WERI-Rb-1 (cell line): ENCODE measurements at regions not wholly inside any gene's neighbourhood (a gene's known extent, or its start where the extent isn't known, plus 50 kb on each side); places are given as distances from the start of the nearest gene placed in this dataset.

Experiments used
- DNase-seq: peaks from one replicate; pipeline ENCODE4 v3.0.0-alpha.2; 2020
- H3K27ac ChIP-seq: fragments of 250-450 bp; sonication (Bioruptor Pico); 2 replicates; pipeline ENCODE4 v1.5.1; 2020; ENCODE audit warnings: mild to moderate bottlenecking, moderate library complexity
- H3K27me3 ChIP-seq: fragments of 250-450 bp; sonication (Bioruptor Pico); 2 replicates; pipeline ENCODE4 v1.5.1; 2021; ENCODE audit warnings: mild to moderate bottlenecking, low read depth, moderate library complexity; ENCODE audit not compliant: insufficient read depth, severe bottlenecking
- H3K36me3 ChIP-seq: fragments of 250-450 bp; sonication (Bioruptor Pico); 2 replicates; pipeline ENCODE4 v1.5.1; 2020; ENCODE audit warnings: mild to moderate bottlenecking, moderate library complexity
- H3K4me3 ChIP-seq: 2 replicates; pipeline ENCODE4 v1.5.1; 2011; ENCODE audit warnings: low read depth, mild to moderate bottlenecking, control low read depth, low read length
- H3K9me3 ChIP-seq: fragments of 250-450 bp; sonication (Bioruptor Pico); 2 replicates; pipeline ENCODE4 v1.5.1; 2021; ENCODE audit warnings: mild to moderate bottlenecking, moderate library complexity; ENCODE audit not compliant: severe bottlenecking
- TF ChIP-seq, protein P1 (sequence below): IDR thresholded peaks from 2 replicates; pipeline ENCODE4 v1.5.1; 2011; ENCODE audit warnings: low read depth, mild to moderate bottlenecking, control low read depth, inconsistent platforms, low read length

DNA sequence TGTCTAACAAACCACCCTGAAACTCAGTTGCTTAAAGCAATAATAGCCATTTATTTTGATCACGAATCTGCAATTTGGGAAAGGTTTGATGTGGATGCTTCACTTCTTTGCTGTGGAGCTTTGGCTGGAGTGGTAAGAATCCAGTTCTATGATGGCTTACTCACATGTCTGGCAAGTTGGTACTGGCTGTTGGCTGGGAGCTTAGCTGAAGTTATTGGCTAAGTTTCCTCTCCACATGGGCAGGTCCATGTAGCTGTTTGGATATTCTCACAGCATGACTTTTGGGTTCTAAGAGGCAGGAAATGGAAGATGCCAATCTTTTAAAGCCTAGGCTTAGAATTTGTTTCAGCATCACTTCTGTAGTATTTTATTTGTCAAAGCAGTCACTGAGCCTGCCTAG, 277.6 kb upstream of the NRP1 start:
- Histone ChIP-seq H3K4me3 (no peak overlapping the region), H3K9me3 (no peaks in the 10 kb centered on the region), H3K27me3 (no peaks in the 10 kb centered on the region), H3K27ac (no peak overlapping the region), H3K36me3 (no peaks in the 10 kb centered on the region)
- DNase-seq = no peak
- TF ChIP-seq, protein P1, sequence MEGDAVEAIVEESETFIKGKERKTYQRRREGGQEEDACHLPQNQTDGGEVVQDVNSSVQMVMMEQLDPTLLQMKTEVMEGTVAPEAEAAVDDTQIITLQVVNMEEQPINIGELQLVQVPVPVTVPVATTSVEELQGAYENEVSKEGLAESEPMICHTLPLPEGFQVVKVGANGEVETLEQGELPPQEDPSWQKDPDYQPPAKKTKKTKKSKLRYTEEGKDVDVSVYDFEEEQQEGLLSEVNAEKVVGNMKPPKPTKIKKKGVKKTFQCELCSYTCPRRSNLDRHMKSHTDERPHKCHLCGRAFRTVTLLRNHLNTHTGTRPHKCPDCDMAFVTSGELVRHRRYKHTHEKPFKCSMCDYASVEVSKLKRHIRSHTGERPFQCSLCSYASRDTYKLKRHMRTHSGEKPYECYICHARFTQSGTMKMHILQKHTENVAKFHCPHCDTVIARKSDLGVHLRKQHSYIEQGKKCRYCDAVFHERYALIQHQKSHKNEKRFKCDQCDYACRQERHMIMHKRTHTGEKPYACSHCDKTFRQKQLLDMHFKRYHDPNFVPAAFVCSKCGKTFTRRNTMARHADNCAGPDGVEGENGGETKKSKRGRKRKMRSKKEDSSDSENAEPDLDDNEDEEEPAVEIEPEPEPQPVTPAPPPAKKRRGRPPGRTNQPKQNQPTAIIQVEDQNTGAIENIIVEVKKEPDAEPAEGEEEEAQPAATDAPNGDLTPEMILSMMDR = no peak

DNA sequence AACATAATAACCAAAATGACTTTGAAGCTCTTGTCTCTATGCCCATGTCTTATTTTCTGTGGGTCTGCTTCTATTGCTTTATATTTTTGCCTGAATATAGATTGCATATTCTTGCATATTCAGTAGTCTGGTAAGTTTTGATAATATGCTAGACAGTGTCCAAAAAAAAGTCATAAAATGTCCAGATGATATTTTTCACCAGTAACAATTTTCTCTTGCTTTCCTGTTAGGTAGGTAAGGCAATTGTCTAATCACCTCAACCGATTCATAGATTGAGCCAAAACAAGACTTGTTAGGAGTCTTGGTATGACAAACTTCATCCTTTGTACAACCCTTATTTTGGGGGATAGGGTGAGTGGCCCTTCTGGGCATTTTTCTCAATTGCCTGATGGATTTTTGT, 277.0 kb upstream of the NRP1 start:
- H3K9me3 ChIP-seq = no peaks in the 10 kb centered on the region
- TF ChIP-seq, protein P1 = no peak
- no peak for DNase-seq
- no peak overlapping the region for H3K4me3 ChIP-seq
- no peak overlapping the region for H3K27ac ChIP-seq
- no peaks in the 10 kb centered on the region for H3K27me3 ChIP-seq
- no peaks in the 10 kb centered on the region for H3K36me3 ChIP-seq

DNA sequence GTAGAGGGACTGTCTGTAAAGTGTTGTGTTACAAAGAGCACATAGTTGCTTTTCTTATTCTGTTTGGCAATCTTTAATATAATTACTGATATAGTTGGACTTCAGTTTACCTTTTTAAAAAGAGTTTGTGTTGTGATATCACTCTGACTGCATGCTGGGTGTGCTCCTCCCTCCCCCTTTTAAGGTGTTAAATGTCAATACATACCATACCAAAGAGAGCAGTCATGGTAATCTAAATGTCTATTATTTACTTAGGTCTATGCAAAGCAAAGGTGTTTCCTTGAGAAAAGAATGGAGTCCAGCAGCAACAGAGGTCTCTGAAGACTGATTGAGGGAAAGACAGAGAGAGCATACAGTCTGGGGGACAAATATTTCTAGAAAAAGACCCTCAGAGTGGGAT, 275.1 kb upstream of the NRP1 start:
- no peak overlapping the region for H3K4me3 ChIP-seq

DNA sequence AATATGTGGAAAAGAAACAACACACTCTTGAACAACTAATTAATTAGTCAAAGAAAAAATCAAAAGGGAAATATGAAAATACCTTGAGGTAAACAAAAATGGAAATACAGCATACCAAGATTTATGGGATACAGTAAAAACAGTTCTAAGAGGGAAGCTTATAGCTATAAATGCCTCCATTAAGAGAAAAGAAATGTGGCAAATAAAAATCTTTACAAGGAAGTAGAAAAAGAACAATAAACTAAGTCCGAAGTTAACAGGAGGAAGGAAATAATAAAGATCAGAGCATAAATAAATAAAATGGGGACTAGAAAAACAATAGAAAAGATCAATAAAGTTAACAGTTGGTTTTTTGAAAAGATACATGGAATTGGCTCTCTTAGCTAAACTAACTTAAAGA, 267.8 kb upstream of the NRP1 start:
- no peak for DNase-seq
- TF ChIP-seq, protein P1 = no peak

More for the DNA sequence above, 275.1 kb upstream of the NRP1 start:
- no peak for DNase-seq
- TF ChIP-seq, protein P1 = no peak
- Histone ChIP-seq H3K27ac (no peak overlapping the region), H3K36me3 (no peaks in the 10 kb centered on the region), H3K27me3 (no peaks in the 10 kb centered on the region), H3K9me3 (no peaks in the 10 kb centered on the region)

DNA sequence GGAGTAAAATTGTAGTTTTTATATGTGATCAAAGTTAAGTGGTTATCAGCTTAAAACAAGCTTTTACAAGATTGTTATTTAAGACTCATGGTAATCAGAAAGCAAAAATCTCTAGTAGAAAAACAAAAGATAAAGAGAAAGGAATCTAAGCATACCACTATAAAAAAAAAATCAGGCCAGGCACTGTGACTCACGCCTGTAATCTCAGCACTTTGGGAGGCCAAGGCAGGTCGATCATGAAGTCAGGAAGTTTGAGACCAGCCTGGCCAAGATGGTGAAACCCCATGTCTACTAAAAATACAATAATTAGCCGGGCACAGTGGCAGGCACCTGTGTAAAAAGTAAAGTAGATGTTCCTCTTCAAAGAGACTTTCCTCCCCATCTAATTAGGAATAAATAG, 265.9 kb upstream of the NRP1 start:
- no peak overlapping the region for H3K27ac ChIP-seq
- TF ChIP-seq, protein P1 = no peak
- no peaks in the 10 kb centered on the region for H3K27me3 ChIP-seq
- DNase-seq = no peak
- no peak overlapping the region for H3K4me3 ChIP-seq
- H3K36me3 ChIP-seq = no peaks in the 10 kb centered on the region
- H3K9me3 ChIP-seq = no peaks in the 10 kb centered on the region

More for the DNA sequence above, 267.8 kb upstream of the NRP1 start:
- H3K9me3 ChIP-seq = no peaks in the 10 kb centered on the region
- no peak overlapping the region for H3K4me3 ChIP-seq
- H3K27ac ChIP-seq = no peak overlapping the region
- no peaks in the 10 kb centered on the region for H3K36me3 ChIP-seq
- no peaks in the 10 kb centered on the region for H3K27me3 ChIP-seq

DNA sequence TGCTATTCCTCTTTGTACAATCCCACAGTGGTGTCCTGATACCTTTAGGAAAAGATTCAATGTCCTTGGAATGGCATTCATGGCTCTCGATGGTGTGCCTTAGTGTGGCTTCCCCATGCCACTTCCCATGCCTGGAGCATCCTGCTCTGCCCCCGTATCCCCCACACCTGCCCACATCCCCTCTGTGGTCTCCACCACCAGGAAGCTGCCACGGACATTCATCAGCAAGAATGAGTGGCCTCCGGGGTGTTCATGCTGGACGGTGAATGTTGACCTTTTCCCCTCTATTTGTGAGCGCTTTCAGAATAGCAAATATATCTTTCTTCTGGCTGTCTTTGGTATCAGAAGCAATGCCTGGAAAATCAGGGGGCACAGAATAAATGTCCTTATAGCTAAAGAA, 262.0 kb upstream of the NRP1 start:
- Histone ChIP-seq H3K27ac (no peak overlapping the region), H3K27me3 (no peaks in the 10 kb centered on the region), H3K9me3 (no peaks in the 10 kb centered on the region), H3K4me3 (no peak overlapping the region), H3K36me3 (no peaks in the 10 kb centered on the region)
- no peak for DNase-seq
- TF ChIP-seq, protein P1 = no peak
